Epithelial cell of proximal tubule (primary cell): ENCODE measurements at regions not wholly inside any gene's neighbourhood (a gene's known extent, or its start where the extent isn't known, plus 50 kb on each side); places are given as distances from the start of the nearest gene placed in this dataset.

ENCODE experiments used
- DNase-seq: peaks from one replicate; pipeline ENCODE4 v3.0.0-alpha.2; 2011; ENCODE audit warnings: low read depth
- H3K4me3 ChIP-seq: 2 replicates; pipeline ENCODE4 v1.5.1; 2011; ENCODE audit warnings: low read depth, mild to moderate bottlenecking, low read length
- TF ChIP-seq, protein P1 (sequence below): conservative IDR thresholded peaks from 2 replicates; pipeline ENCODE4 v1.5.1; 2012; ENCODE audit warnings: low read depth, mild to moderate bottlenecking, low read length

DNA sequence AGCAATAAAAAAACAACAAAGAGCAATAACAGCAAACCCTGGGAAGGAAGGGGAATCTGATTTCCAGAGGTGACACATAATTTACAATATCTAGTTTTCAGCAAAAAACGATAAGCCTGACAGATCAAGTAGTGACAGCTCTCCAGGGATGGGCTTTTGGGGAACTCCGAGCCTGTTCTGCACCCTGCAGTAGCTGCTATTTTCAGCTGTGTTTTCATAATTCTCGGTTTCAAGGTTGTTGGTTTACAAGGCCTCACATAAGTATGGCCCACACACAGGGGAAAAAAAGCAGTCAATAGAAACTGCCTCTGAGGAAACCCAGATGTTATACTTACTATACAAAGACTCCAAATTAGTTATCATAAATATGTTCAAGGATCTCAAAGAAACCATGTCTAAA, 67.7 kb upstream of the CTLA4 start:
- no peak overlapping the region for H3K4me3 ChIP-seq
- no peak for DNase-seq
- TF ChIP-seq, protein P1, sequence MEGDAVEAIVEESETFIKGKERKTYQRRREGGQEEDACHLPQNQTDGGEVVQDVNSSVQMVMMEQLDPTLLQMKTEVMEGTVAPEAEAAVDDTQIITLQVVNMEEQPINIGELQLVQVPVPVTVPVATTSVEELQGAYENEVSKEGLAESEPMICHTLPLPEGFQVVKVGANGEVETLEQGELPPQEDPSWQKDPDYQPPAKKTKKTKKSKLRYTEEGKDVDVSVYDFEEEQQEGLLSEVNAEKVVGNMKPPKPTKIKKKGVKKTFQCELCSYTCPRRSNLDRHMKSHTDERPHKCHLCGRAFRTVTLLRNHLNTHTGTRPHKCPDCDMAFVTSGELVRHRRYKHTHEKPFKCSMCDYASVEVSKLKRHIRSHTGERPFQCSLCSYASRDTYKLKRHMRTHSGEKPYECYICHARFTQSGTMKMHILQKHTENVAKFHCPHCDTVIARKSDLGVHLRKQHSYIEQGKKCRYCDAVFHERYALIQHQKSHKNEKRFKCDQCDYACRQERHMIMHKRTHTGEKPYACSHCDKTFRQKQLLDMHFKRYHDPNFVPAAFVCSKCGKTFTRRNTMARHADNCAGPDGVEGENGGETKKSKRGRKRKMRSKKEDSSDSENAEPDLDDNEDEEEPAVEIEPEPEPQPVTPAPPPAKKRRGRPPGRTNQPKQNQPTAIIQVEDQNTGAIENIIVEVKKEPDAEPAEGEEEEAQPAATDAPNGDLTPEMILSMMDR = no peak

DNA sequence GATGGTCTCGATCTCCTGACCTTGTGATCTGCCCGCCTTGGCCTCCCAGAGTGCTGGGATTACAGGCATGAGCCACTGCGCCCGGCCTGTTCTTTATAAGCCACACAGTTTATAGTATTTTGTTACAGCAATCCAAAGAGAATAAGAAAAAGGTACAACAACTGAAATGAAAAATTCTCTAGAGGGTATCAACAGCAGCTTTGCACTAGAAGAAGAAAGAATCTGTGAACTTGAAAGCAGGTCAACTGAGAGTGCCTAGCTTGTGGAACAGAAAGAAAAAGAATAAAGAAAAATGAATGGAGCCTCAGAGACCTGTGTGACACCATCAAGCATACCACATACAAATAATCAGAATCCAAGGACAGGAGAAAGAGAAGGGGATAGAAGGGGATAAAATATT, 66.8 kb upstream of the CTLA4 start:
- no peak overlapping the region for H3K4me3 ChIP-seq
- DNase-seq = no peak
- TF ChIP-seq, protein P1 = no peak

DNA sequence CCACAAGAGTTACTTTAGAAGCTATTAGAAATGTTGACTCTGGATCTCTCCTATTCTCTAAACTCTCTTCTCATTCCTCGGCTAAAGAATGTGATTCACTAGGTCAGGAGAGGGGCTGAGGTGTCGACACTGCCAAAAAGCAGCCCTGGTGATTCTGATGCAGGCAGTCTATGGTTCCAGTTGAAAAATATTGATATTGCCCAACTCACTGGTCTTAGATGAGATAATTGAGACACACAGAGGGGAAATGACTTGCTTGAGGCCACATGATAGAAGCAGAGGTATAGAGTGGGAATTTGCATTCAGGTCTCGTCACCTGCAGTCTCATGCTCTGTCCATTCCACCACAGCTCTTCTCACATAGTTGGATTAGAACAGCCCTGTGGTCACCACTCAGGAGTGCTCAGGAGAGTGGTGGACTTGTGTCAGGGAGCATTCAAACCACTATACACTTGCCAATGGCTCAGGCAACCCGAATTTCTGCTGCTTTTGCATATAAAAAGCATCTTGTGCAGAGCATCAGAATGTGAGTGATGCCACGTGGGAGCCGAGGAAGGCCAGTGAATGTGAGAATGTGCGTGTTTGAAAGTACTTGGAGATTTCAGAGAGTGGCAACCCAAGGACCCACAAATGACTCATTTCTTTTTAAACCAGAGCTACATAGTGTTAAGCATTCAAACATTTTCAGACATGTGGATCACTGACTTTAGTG, 65.1 kb upstream of the CTLA4 start:
- no peak for DNase-seq
- TF ChIP-seq, protein P1 = no peak
- no peak overlapping the region for H3K4me3 ChIP-seq

DNA sequence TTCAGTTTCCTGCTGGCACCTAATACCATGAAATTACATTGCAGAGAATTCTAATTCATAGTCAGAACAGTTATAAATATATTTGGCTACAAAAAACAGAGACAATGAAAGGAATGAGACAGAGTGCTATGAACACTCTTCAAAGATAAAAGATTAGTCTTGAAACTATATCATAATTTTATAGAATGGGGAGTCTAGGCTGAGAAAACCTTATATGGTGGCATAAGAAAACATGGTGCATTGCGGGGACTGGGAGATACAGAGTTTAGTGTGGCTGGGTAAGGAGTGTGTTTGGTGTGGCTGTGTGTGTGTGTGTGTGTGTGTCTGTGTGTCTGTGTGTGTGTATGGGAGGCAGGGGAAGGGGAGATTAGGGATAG, 64.5 kb upstream of the CTLA4 start:
- DNase-seq = no peak
- no peak overlapping the region for H3K4me3 ChIP-seq
- TF ChIP-seq, protein P1 = no peak

DNA sequence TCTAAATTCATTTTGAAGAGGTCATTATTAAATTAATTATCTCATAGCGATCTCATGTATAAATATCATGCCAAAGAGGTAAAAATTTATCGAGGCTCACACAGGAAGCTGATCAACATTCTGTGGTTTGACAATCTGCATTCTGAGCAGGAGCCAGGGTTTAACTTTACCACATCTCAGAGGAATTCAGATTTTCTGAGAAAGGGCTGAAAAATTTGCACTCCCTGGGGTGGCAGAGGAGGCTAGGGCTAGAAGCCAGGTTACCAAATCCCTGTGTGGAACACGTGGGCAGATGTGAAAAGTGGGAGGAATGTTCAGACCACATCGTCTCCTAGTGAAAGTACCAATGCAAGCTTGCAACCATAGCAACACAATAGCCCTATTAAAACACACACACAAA, 63.5 kb upstream of the CTLA4 start:
- TF ChIP-seq, protein P1 = no peak
- DNase-seq = peak; percentile 90
- no peak overlapping the region for H3K4me3 ChIP-seq

DNA sequence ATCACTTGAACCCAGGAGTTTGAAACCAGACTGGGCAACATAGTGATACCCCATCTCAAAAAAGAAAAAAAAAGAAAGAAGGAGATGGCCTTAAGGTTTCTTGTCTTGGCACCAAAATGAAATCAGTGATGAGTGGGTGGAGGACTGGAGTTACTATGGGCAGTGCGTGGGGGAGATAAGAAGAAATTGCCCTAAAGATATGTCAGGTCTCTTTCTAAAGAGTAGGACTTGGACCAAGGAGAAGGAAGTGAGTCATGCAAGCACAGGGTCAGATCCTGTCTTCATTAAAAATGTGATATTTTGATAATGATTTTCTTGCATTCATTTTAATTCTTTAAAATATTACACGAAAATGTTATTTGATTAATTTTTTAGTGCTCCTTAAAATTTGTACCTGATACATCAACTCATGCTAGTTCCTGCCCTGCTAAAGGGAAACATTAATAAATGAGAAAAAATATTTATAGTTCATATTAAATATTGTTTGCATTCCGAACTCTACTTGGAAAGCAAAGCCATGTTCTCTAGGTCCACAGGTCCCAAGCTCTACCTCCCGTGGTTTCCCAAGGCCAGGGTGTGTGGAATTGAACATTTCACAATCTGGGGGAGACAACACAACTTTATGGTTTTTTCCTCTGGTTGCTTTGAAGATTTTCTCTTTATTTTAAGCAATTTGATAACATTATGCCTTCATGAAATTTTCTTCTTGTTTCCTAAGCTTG, 62.6 kb upstream of the CTLA4 start:
- TF ChIP-seq, protein P1 = no peak
- no peak for DNase-seq
- no peak overlapping the region for H3K4me3 ChIP-seq

DNA sequence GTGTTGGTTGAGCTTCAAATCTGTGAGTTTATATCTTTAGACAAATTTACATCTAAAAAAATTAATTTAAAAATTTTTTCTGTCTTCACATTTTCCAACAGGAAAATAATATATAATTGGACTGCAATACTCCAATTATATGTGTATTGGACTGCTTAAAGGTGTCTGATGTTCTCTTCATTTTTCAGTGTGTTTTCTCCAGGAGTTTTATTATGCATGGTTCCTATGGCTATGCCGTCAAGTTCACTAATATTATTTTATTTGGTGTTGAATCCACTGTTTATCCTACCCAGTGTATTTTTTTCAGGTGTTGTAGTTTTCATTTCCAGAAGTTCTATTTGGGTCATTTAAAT, 62.1 kb upstream of the CTLA4 start:
- H3K4me3 ChIP-seq = no peak overlapping the region
- DNase-seq = no peak
- TF ChIP-seq, protein P1 = no peak
